ENCODE measurements at regions not wholly inside any gene's neighbourhood (a gene's known extent, or its start where the extent isn't known, plus 50 kb on each side); places are given as distances from the start of the nearest gene placed in this dataset.
"Not testable (repeated sequence)": the region's sequence is repeated elsewhere in the genome, so short reads cannot be mapped to it uniquely, and the experiment has no call there.

DNA sequence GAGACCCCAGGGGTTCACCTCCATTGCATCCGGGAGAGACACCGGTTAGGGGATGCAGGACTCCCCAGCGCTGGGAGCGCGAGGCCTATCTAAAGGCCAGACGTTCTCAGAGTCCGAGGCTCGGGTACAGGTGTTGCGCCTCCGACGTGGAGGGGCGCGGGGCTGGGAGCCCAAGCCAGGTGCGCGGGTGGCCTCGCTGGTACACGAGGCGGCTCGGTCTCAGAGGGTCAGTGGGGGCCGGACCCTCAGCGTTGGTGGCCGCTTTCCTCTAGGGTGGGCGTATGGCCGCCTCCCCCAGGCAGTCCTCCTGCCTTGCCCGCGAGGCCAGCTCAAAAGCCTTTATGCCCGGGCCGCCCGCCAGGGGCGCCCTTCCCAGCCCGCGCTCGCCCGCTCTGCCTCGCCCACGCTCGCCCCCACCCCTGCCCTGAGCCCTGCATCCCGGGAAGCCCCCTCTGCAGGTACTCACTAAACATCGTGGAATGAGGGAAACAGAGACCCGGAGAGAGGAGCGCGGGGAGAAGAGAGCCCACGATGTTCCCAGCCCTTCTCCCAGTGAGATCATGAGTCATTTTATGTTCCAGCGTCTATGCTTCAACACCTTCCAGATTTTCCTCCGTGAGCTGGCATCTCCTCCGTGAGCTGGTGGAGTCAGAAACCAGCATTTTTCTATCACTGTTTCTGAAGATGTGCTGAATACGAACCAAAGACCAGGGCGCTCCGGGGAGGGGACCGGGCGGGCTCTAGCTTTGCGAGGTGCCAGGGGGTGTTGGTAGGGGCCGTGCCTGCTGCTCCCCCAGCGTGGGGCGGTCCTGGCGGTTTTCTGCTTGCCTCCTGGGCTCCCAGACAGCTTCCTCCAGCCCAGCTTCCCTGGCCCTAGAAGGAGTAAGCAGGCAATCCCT lies 73.8 kb downstream of the DIO3 start:
- no peak for DNase-seq (ENCODE audit: low read depth, low spot score)

DNA sequence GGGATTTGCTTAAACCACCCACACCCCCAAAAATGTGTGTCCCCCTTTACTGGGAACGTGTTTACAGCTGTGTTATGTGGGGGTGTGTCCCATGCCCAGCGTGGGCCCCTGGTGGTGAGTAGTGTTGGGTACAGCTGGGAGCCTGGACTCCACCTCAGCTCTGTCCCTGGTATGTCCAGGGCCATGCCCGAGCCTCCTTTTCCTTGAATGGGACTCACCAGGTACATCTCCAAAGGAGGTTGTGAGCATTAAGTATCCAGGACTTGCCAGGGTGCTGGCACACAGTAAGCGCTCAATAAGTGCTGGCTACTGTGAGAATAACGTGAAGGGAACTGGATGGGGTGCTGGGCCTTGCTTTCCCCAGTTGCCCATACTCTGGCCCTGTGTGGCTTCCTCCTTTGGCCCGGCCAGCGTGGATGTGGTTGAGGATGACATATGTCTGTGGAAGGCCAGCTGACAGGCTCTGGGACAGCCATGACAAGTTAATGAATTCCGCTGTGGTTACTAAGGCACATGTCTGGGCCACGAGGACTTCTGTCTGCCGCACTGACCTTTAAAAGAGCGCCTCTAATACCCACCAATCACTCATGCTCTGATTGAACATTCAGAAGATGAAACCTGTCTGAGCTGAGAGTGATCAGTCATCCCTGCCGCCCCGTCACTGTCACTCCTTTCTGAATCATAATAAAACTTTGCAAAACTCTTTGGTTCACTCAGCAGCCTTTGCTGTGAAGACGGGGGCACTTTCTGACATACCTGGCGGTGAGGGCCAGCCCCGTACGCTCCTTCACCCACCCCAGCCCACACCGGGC lies 74.7 kb downstream of the DIO3 start:
- DNase-seq (ENCODE audit: low read depth, low spot score), result no peak

DNA sequence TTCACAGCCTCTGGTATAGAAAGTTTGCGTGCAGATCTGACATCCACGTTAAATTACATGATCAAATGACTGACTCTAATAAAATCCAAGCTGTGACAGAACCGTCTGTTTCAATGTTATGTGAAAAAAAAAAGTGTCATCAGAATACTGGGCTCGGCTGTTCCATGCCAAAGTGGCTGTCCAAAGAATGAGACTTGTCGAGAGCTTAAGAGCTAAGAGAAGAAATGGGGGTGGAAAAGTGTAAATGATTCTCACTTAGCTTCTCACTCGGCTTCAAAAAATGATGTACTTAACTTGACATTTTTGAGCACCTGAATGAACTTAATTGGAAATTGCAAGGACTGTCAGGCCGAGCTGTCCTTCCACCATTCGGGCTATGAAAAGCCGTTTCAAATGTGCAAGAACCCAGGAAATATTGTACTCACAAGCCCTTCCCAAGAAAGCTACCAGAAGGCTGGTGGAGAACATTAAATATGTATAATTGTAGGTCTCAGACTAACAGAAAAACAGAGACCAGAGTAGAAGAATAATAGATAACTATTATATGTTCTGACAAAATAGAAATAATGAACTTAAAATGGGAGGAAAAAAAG lies 78.0 kb downstream of the DIO3 start:
- no peak for DNase-seq (ENCODE audit: low read depth, low spot score)

DNA sequence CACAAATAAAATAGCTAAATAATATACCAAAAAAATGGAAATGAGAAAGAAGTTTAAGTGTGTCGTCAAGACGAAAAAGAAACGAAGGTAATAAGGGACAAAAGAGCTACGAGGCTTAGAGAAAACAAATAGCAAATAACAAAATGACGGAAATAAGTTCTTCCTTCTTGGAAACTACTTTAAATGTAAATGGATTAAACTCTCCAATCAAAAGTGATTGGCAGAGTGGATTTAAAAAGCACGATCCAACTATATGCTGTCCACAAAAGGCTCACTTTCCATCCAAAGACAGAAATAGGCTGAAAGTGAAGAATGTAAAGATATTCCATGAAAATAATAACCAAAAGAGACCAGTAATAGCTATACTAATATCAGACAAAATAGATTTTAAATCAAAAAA lies 82.4 kb downstream of the DIO3 start:
- no peak for DNase-seq (ENCODE audit: low read depth, low spot score)

GRCh38 chr14:101654051-101654450 lies 92.8 kb downstream of the DIO3 start:
- DNase-seq (ENCODE audit: low read depth, low spot score), result no peak

- no peak for DNase-seq (ENCODE audit: low read depth, low spot score)
Measured at GRCh38 chr14:101657372-101657771, 96.1 kb downstream of the DIO3 start.

GRCh38 chr14:101665478-101666078 lies 95.9 kb upstream of the PPP2R5C start:
- DNase-seq (ENCODE audit: low read depth, low spot score), result no peak

- no peak for DNase-seq (ENCODE audit: low read depth, low spot score)
Measured at GRCh38 chr14:101666264-101666663, 95.2 kb upstream of the PPP2R5C start.

DNA sequence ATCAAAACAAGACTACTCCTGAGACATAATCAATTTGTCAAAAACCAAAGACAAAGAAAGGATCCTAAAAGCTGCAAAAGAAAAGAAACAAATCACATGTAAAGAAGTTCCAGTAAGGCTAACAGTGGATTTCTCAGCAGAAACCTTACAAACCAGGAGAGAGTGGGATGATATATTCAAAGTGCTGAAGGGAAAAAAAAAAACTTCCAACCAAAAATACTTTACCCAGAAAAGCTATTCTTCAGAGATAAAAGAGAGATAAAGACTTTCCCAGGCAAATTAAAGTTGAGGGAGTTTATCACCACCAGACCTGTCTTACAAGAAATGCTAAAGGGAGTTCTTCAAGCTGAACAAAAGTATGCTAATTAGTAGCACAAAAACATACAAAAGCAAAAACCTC lies 91.9 kb upstream of the PPP2R5C start:
- no peak for DNase-seq (ENCODE audit: low read depth, low spot score)

- no peak for DNase-seq (ENCODE audit: low read depth, low spot score)
Measured at GRCh38 chr14:101673873-101674272, 87.6 kb upstream of the PPP2R5C start.

- not testable (repeated sequence) for DNase-seq (ENCODE audit: low read depth, low spot score)
Measured at GRCh38 chr14:101675835-101676234, 85.7 kb upstream of the PPP2R5C start.

DNA sequence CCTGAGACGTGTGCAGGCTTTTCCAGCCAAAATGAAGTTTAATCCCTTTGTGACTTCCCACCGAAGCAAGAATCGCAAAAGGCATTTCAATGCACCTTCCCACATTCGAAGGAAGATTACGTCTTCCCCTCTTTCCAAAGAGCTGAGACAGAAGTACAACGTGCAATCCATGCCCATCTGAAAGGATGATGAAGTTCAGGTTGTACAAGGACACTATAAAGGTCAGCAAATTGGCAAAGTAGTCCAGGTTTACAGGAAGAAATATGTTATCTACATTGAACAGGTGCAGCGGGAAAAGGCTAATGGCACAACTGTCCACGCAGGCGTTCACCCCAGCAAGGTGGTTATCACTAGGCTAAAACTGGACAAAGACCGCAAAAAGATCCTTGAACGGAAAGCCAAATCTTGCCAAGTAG lies 83.6 kb upstream of the PPP2R5C start:
- DNase-seq (ENCODE audit: low read depth, low spot score), result not testable (repeated sequence)

GRCh38 chr14:101681795-101682194 lies 79.7 kb upstream of the PPP2R5C start:
- no peak for DNase-seq (ENCODE audit: low read depth, low spot score)

DNA sequence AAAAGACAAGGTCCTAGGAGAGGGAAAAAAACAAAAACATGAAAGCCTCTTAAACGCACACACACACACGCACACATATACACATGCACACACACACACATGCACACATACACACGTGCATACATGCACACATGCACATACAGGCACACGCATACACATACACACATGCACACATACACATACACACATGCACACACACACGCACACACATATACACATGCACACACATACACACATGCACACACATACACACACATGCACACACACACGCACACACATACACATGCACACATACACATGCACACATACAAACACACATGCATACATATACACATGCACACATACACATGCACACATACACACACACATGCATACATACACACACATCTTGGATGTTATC lies 78.1 kb upstream of the PPP2R5C start:
- DNase-seq (ENCODE audit: low read depth, low spot score), result no peak

DNA sequence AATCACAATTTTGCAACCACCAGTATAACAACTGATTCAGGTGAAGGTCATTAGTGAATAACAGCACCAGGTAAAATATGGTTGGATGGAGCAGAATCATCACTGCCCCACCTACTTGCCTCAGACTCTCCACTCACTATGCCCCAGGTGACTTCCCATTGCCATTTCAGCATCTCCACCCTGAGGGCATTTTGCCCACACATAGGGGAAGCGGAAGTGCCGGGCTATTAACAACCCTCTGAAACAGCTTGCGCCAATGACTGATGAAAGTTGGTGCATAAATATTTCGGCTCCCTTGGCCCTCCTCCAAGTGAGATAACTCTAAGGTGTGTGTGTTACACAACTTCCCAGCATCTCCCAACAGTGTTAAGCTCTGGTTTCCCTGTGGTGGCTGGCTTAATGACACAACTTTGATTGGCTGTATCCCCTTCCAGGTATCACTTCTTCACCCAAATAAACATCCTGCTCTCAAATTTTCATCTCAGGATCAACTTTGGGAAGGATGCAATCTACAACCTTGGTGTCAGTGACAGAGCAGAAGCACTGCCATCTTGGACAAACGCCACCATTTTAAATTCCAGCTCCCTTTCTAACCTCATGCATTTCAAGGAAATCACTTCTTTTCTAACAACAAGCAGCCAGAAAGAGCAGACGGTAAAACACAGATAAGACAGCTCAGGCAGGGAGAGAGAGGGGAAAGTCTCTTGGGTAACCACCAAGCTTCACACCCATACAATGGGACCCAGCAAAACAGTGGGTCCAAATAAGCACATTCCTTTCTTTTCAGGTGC lies 73.6 kb upstream of the PPP2R5C start:
- no peak for DNase-seq (ENCODE audit: low read depth, low spot score)

DNA sequence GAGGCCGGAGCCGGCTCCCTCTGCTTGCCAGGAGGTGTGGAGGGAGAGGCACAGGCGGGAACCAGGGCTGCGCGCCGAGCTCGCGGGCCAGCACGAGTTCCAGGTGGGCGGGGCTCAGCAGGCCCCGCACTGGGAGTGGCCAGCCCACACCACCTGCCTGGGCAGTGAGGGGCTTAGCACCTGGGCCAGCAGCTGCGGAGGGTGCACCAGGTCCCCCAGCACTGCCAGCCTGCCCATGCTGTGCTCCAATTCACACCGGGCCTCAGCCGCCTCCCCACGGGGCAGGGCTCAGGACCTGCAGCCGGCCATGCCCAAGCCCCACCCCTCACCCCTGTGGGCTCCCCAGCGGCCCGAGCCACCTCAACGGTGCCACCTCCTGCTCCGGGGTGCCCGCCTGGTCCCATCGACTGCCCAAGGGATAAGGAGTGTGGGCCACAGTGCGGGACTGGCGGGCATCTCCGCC lies 72.4 kb upstream of the PPP2R5C start:
- no peak for DNase-seq (ENCODE audit: low read depth, low spot score)

GRCh38 chr14:101689966-101690365 lies 71.5 kb upstream of the PPP2R5C start:
- not testable (repeated sequence) for DNase-seq (ENCODE audit: low read depth, low spot score)

DNA sequence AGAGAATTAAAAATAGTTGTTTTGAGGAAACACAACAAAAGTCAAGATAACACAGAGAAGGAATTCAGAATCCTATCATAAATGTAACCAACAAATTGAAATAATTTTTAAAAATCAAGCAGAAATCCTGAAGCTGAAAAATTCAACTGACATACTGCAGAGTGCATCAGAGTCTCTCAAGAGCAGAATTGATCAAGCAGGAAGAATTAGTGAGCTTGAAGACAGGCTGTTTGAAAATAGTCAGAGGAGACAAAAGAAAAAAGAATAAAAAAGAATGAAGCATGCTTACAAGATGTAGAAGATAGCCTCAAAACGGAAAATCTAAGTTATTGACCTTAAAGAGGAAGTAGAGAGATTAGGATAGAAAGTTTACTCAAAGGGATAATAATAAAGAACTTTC lies 65.8 kb upstream of the PPP2R5C start:
- no peak for DNase-seq (ENCODE audit: low read depth, low spot score)

GRCh38 chr14:101704140-101704539 lies 57.4 kb upstream of the PPP2R5C start:
- DNase-seq (ENCODE audit: low read depth, low spot score), result no peak

GRCh38 chr14:101705733-101706508 lies 55.6 kb upstream of the PPP2R5C start:
- DNase-seq (ENCODE audit: low read depth, low spot score), result no peak

All from activated naive CD8-positive, alpha-beta T cell treated with anti-CD3 and anti-CD28 coated beads, Interleukin-2, amount 50 U/mL, for 16 hours (primary cell).